ENCODE measurements at regions not wholly inside any gene's neighbourhood (a gene's known extent, or its start where the extent isn't known, plus 50 kb on each side); places are given as distances from the start of the nearest gene placed in this dataset.

- no peak for TF ChIP-seq CTCF (conservative IDR thresholded peaks at IDR 0.05; ENCODE audit: low read length)
- no peak for TF ChIP-seq EZH2phosphoT487 (IDR thresholded peaks at IDR 0.05; ENCODE audit: borderline replicate concordance)
Measured at GRCh38 chr7:46600340-46600739, 679.3 kb upstream of the IGFBP3 start.
